Umbilical cord (tissue), 1 donor: ENCODE measurements at regions not wholly inside any gene's neighbourhood (a gene's known extent, or its start where the extent isn't known, plus 50 kb on each side); places are given as distances from the start of the nearest gene placed in this dataset.

Experiments used
- DNase-seq: peaks from one replicate; pipeline ENCODE4 v3.0.0-alpha.2; 2015; ENCODE audit warnings: low spot score

- peak; percentile 13 for DNase-seq
Measured at GRCh38 chr6:133184798-133185372, 56.3 kb upstream of the EYA4 start.

GRCh38 chr6:133185731-133186130, 55.4 kb upstream of the EYA4 start:
- DNase-seq, result no peak

GRCh38 chr6:133187114-133187513, 54.0 kb upstream of the EYA4 start:
- no peak for DNase-seq

- DNase-seq, result peak; percentile 11
Measured at GRCh38 chr6:133187657-133188453, 53.3 kb upstream of the EYA4 start.

- no peak for DNase-seq
Measured at GRCh38 chr6:133190912-133191311, 50.2 kb upstream of the EYA4 start.

GRCh38 chr6:133191323-133191722, 49.8 kb upstream of the EYA4 start:
- DNase-seq, result no peak
